NCI-H1694 treated with DMSO at 0.1 percent for 48 hours (cell line): ENCODE measurements at regions not wholly inside any gene's neighbourhood (a gene's known extent, or its start where the extent isn't known, plus 50 kb on each side); places are given as distances from the start of the nearest gene placed in this dataset.

ENCODE experiments used
- DNase-seq: peaks from one replicate; lab custom pipeline; 2025; lab: John Stamatoyannopoulos, UW

DNA sequence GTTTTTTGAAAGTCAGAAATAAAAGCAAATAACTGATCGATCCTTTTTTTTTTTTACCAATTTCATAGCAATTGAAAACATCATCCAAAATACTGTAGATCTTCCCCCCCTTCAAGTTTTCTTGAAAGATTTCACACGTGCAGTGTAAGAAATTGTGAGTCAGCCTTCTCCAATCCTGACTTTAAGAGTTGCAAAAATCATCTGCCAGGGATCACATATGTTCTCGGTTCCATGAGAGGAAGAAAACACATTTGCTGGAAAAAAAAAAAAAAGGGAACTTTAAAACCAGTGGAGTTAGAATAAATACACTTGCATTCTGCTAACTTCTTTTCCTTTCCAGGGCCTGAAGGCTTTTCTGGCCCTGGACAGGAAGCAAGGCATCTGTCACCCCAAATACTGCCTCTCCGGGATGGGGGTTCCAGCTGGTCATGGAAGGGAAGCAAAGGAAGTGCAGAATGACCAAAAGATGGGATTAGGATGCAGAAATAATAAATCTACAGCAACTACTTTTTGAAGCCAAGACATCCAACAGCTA lies 198.4 kb upstream of the KIAA1217 start:
- no peak for DNase-seq

DNA sequence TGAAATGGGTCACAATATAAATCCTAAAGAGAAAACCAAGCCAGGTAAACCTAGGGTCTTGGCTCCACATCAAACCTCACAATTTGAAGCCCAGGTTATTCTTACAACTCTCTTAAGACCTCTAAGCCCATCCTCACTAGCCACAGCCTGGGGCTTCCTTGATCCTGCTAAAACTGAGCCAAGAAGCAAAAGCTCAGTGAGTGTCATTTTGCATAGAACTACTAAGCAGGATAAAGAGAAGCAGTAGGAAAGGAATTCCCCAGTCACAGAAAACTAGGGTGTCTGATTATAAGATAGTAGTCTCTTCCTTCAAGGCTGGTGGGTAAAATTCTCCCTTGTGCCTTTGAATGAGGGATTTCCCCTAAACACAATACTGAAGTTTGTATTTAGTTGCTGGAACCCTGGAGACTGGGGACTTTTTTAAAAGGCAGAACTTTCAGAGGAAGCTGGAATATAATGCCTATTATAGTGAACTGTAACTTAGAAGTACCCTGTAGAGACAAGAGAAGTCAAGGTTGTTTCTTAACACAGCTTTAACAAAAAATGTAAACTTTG lies 196.6 kb upstream of the KIAA1217 start:
- DNase-seq, result no peak

DNA sequence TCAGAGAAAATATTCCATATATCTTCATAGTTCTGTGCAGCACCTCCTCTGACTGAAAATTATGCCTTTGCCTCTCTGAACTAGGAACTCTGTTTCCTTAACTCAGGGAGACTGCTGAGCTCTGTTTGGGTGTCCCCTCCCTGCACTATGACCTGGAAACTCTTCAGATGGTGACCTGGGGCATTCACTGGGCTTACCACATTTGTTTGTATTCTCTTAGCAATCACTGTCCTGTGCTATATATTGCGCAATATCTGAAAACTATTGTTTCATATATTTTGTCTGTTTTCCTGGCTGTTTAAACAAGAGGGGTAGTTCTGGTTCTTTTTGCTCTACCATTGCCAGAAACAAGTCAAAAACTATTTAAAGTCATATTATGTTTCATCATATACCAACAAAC lies 181.8 kb upstream of the KIAA1217 start:
- DNase-seq, result no peak

DNA sequence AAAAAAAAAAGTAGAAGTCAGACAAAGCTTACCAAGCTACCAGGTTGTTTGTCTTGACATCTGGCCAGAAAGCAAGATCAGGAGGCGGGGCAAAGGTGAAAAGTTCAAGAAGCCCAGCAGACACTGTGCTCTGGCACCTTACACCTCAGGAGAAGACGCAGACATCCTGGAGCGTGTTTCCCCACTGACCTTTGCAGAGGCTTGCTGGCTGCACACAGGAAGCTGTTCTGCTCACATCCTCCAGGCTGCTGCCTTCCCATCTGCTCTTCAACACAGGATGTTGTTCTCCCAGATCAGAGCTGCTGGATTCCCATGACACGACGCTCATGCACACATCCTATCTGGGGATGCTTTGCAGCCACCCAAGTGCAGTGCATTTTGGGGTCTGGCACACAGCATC lies 174.4 kb upstream of the KIAA1217 start:
- DNase-seq, result no peak

- no peak for DNase-seq
These were observed 173.2 kb upstream of the KIAA1217 start for GRCh38 chr10:24035761-24036160.

- DNase-seq, result no peak
These were observed 169.6 kb upstream of the KIAA1217 start for GRCh38 chr10:24039315-24039714.

GRCh38 chr10:24039897-24040296 lies 169.0 kb upstream of the KIAA1217 start:
- DNase-seq, result no peak

GRCh38 chr10:24041034-24041433 lies 167.9 kb upstream of the KIAA1217 start:
- DNase-seq, result no peak

- DNase-seq, result no peak
These were observed 167.1 kb upstream of the KIAA1217 start for GRCh38 chr10:24041834-24042233.

- no peak for DNase-seq
These were observed 166.1 kb upstream of the KIAA1217 start for GRCh38 chr10:24042884-24043283.

- DNase-seq, result no peak
These were observed 162.9 kb upstream of the KIAA1217 start for GRCh38 chr10:24046060-24046459.

DNA sequence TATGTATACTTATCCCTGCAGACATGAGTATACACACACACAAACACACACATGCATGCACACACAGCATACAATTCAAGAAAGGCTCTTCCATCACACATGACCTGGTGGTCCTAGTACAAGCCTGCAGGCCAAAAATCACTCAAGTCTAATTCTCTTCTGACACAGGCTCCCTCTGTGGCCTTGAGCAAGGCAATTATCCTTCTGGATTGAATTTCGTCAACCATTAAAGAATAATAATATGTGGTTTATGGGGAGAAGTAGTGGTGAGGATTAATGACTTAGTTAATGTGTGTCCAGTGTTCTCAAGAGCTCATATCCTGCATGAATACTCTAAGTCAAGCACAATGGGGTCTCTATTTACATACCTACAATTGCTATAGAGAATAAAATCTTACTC lies 161.8 kb upstream of the KIAA1217 start:
- DNase-seq, result no peak

DNA sequence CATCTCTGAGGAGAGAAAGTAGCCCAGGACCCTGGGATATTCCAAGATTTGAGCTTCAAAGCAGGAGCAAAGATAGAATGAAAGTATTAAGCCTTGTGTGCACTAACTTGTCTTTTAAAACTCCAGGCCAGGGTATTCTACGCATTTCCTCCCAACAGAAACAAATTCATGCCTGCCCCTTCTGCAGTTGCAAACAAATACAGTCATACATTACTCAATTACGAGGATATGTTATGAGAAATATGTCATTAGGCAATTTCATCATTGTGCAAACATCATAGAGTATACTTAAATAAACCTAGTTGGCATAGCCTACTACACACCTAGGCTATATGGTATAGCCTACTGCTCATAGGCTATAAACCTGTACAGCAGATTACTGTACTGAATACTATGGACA lies 154.5 kb upstream of the KIAA1217 start:
- DNase-seq, result no peak

DNA sequence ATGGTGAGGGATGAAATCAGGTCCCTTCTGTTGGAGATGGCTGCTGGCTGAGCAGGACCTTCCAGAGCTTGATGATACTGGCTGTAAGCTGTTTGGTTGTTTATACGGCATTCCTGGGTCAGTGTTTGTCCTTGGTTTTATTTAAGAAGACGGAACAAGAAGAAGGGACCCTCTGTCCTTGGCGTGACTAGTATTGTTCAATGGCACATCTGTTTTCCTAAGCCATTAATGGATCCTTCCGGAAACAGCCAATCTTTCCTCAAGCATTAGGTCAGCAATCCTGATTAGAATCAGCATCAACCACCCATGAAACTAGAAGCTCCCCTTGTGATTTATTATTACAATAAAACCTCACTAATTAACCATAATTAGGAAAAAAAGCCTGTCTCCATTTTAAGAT lies 128.7 kb upstream of the KIAA1217 start:
- DNase-seq, result no peak

DNA sequence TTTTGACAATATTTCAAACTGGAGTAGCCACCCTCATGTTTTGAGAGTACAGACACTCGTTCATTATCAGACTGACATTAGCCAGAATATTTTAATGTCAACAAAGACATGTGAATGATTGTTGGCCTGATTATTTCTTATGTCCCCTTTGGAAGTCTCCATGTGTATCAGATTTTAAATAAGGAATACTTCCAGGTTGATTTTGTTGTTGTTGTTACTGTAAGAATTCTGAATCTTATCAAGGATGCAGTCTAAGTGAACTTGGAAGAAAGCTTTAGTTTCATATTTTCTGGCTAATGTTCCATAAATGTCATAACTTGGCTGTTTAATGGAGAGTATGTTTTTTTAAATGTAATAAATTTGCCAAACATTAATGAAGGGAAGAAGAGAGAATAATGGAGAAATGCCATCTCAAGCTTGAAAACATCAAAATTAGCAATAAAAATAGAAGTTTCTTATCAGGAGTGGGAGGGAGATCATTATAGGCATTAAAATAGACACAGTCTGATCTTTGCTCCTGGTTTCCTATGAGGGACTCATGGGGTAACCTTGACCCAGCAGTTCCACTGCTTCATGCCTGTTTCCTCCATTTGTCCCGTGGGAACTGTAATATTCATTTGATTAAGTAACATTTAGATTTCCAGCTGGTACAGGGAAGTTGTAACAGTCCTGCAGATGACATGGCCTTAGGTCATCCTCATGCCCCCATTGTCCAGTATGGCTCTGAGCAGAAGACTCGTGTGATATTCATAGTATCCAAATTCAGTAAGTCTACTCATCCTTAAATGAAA lies 122.4 kb upstream of the KIAA1217 start:
- DNase-seq, result no peak

DNA sequence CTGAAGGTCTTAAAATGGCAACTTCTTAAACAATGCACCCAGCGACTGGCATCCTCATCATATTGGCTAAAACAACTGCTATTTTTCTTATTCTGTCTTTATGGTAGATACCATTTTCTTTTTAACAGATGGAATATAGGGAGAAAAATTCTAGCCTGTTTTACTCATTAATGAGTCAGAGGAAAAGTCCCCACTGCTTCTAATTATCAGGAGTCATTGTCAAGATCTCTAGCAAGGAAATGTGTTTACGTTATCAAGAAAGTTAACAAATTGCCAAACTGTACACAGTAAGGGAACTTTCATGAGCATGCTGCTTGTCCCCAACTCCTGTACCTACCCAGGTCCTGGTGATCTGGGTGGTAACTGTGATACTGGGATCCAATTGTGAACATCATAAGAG lies 117.7 kb upstream of the KIAA1217 start:
- no peak for DNase-seq

DNA sequence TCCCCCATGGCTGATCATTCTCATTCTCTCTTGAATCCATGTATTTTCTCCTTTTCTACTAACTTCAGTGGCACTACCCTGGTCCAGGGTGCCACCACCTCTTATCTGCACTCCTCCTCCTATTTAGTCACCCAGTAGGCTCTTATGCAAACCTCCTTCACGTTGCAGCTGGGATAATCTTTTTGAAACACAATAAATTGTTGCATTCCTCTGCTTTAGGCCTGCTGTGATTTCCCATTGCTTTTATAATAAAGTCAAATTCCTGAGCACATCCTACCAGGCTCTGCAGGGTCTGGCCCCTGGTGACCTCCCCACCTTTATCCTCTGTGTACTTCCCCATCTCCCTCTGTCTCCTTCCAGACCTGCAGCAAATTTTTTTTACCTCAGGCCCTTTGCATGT lies 112.7 kb upstream of the KIAA1217 start:
- no peak for DNase-seq

- no peak for DNase-seq
These were observed 111.2 kb upstream of the KIAA1217 start for GRCh38 chr10:24097751-24098207.

DNA sequence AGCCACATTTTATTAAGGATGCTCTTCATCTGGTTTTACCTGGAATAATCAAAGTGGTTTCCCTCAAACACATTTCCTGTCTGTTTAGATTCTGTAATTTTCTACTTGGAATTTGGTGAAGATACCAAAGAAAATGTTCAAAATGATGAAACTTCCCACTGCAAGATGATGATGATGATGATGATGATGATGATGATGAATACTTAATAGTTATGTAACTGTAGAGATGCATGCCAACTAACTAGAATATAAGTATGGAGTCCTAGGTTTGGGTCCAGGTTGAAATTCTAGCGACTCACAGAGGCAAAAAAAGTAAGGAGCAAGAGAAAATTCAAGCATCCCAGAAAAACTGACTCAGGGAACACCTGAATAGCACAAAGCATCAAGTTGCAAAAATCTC lies 104.0 kb upstream of the KIAA1217 start:
- no peak for DNase-seq

DNA sequence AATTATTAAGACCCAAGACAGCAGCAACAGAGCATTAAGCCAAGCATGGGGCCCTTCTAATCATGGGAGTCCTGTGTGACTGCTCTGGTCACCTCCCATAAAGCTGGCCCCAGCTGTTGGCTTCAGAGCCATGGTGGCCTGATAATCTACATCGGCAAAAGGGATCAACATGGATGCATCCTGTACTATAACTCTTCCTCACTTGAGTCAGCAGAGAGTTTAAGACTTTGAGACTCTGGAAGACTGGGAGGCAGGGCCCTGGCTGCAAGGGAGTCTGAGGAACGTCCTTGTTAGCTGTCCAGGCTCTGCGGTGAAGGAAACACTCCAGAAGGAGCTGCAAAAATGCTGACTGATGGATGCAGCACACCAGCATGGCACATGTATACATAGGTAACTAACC lies 95.0 kb upstream of the KIAA1217 start:
- DNase-seq, result no peak

GRCh38 chr10:24114556-24114955 lies 94.4 kb upstream of the KIAA1217 start:
- DNase-seq, result peak; percentile 91

DNA sequence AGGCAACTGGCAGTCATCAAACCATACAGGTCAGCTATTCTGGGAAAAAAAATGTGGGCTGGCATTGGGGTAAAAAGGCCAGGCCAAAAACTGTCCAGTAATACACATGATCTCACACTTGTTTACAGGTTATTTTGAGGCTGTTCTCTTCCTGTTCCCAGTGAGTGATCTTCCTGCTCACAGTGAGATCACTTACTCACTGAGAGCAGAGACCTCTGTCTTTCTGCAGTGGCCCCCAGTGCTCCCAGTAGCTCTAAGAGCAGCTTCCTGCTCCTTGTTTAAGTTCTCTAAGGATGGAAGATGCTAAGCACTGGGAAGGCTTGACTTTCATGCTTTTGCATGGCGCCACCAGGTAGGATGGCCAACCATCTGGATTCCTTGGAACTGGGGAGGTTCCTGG lies 93.5 kb upstream of the KIAA1217 start:
- no peak for DNase-seq

DNA sequence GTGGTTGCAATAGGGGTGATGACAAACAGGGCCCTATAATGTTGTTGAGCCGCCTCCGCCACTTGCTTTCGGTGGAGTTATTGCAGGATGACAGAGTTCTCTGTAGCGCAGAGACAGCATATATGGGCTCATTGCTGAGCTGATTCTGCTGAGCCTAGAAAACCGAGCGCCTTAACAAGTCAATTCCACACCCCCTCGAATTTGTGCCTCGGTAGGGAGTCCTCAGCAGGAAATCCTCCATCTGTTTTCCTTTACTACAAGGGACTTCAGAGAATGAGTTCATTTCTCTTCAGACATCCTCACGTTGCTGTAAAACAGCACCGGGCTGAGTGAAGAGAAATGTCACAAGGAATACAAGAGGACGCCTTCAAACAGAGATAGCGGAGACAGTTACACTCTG lies 90.7 kb upstream of the KIAA1217 start:
- DNase-seq, result no peak

- no peak for DNase-seq
These were observed 89.0 kb upstream of the KIAA1217 start for GRCh38 chr10:24119896-24120295.
